GM19372 (cell line): ENCODE measurements at regions not wholly inside any gene's neighbourhood (a gene's known extent, or its start where the extent isn't known, plus 50 kb on each side); places are given as distances from the start of the nearest gene placed in this dataset.
"Not testable (repeated sequence)": the region's sequence is repeated elsewhere in the genome, so short reads cannot be mapped to it uniquely, and the experiment has no call there.

ENCODE experiments used
- ATAC-seq: cut with Tn5 transposase; IDR thresholded peaks from one replicate; pipeline ENCODE4 v1.9.1; 2021; ENCODE audit warnings: mild to moderate bottlenecking, low read depth, moderate library complexity; ENCODE audit not compliant: unreplicated experiment

DNA sequence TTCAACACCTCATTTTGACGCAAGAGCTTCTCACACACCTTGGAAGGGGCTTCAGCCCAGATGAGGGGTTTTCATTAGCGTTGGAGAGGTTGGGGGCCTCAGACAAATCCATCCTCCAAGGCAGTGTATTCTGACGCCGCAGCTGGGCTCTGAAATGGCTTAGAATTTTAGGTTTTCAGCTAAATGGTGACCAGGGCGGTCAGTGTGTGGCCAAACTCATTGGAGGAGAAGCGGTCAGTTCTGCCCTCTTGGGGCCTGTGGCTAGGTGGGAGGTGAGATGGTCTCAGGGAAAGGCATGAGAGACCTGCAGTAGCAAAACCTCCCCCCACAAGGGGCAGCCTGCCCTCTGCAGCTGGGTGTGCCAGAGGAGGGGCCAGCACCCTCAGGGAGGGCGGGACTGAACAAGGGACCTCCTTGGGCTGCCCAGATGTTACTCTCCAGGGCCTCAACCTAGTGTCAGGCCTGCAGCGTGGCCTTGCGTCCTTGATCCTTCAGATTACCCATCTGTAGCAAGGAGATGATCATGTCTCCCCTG, 155.8 kb downstream of the URI1 start:
- ATAC-seq, result no peak

GRCh38 chr19:30102239-30102638, 160.2 kb downstream of the URI1 start:
- ATAC-seq, result no peak

GRCh38 chr19:30102666-30103065, 160.6 kb downstream of the URI1 start:
- ATAC-seq, result no peak

DNA sequence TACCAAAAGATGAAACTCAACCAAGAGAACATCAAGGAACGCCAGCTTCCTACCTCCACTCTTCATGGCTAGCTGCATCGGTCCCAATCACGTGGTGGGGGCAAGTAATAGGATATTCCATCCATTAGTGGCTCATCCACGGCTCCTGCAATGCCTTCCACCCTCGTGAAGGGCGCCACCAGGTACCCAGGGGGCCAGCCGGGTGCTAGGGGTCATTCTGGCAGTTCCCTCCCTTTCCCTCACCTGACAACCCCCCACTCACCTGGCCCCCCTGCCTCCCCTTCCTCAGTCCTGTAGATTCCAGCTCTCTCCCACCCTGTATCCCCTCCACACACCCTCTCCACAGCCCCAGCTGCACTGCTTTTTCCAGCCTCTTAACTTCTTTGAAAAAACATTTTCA, 161.9 kb downstream of the URI1 start:
- no peak for ATAC-seq

DNA sequence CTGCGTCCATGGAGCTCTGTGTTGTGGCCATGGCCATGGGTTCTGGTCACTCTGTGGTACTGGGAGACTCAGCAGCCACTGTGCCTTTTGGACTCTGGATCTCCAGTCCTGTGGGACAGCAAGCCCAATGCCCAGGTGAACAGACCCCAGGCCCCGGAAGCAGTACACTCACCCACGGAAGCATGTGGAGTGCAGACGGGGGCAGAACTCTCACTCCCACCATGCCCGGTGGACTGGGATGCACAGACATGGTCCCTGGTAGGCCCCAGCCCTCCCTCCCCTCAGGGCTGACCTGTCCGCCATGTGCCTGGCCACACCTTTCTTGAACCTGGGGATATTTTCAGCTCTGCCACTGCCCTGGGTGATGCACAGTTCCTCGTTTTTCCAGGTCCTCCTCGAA, 163.3 kb downstream of the URI1 start:
- no peak for ATAC-seq

DNA sequence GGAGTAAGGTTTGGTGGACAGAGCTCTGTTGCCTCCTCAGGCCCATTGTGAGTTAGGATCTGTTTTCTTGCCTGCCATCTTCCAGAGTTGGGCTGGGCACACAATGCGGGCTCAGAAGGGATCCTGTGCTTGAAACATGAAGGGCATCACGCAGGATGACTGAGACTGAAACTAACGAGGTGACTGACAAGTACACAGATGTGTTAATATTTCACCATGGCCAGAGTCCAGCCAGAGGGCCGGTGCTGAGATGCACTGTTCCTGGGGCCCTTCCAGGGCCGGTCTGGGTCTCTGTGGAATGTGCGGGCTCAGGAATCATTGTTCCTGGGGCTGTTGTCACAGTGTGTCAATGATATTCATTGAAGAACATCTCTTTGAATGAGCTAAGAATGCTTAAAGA, 163.7 kb downstream of the URI1 start:
- no peak for ATAC-seq

- no peak for ATAC-seq
Measured at GRCh38 chr19:30106417-30107095, 164.5 kb downstream of the URI1 start.

GRCh38 chr19:30107251-30107650, 165.2 kb downstream of the URI1 start:
- no peak for ATAC-seq

DNA sequence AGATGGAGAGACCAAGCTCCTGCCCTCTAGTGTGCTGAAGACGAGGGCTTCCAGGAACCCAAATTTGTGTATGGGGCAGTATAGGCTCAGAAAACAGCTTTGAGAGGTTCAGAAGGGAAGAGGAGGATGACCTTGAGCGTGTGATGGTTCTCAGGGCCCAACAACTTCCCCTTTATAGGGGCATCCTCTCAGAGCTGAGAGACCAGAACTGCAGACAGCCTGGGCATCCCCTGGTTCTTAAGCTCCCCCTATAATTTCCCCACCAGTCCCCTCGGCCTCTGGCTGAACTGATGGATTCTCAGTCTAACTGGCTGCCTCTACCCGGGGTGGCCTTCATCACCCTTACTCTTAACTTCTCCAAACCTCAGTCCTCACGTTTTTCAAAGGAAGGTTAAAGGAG, 167.5 kb downstream of the URI1 start:
- no peak for ATAC-seq

- no peak for ATAC-seq
Measured at GRCh38 chr19:30111021-30111855, 169.2 kb downstream of the URI1 start.

DNA sequence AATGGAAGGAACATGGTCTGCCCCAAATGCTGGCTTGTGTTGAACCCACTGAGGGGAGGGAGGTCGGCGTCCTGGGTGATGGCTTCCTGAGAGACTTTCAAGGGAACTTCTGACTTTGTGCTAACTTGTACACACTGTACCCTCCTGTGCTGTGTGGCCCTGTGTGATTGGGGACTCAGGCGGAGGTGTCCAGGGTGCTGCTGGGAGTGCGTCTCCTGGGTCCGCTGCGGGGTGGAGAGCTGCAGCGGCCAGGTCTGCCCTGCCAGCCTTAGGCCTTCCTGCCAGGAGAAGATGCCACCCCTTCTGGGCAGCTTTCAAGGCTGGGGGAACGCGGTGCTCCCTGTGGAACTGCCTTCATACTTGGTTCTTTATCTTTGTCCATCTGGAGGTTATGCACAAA, 170.1 kb downstream of the URI1 start:
- no peak for ATAC-seq

DNA sequence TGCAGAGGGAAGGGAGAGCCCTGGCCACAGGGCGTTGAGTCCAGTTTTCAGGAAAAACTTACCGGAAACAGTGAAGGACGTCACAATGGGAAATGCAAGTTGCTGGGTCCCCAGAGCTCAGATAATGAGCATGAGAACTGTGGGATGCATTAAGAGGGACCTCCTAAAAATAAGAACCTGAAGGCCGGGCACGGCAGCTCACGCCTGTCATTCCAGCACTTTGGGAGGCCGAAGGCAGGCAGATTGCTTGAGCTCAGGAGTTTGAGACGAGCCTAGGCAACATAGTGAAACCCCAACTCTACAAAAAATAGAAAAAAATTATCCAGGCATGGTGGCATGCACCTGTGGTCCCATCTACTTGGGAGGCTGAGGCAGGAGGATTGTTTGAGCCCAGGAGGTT, 170.6 kb downstream of the URI1 start:
- no peak for ATAC-seq

DNA sequence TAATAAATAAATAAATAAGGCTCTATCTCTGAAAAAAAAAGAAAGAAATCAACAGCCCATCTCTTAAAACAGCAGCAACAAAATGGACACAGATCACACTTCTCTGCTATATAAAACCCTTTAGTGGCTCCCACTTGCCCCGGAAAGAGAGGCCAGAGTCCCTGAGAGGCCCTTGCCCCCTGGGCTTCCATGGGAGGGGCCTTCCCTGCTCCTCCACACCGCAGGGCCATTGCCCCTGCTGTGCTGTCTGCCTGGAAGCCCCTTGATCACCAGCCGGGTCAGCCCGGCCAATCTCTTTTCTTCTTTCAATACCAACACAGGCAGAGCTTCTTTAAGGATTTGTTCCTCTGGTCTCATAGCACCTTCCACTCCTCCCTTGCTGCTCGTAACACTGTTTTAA, 171.1 kb downstream of the URI1 start:
- no peak for ATAC-seq

- not testable (repeated sequence) for ATAC-seq
Measured at GRCh38 chr19:30114095-30114494, 172.1 kb downstream of the URI1 start.

DNA sequence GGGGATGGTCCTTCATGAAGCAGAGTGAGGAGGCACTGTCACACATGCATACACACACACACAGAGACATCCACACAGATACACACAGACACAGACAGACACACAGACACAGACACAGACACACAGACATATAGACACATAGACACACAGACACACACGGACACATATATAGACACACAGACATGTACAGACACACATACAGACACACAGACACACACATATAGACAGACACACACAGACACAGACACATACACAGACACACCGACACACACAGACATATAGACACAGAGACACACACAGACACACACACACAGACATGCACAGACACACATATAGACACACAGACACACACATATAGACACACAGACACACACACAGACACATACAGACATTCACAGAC, 173.9 kb downstream of the URI1 start:
- no peak for ATAC-seq

GRCh38 chr19:30116530-30116929, 174.5 kb downstream of the URI1 start:
- ATAC-seq, result no peak

- ATAC-seq, result no peak
Measured at GRCh38 chr19:30116984-30117555, 175.0 kb downstream of the URI1 start.

GRCh38 chr19:30117636-30118145, 175.7 kb downstream of the URI1 start:
- no peak for ATAC-seq

DNA sequence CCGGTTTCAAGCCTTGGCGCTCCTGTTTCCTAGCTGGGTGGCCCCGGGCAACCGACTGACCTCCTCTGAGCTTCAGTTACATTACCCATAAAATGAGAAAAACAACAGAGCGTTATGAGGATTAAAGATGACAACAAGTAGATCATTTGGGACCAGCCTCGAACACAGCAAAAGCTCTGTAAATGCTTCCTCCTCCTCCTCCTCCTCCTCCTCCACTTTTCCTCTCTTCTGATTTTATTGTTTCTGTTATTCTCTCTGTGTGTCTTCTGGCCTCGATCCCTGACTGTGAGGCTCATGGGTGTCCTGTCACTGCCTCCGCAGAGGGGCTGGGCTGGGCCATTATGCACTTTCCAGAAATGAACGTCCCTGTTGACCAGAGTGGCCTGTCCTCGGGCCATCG, 176.2 kb downstream of the URI1 start:
- no peak for ATAC-seq

- no peak for ATAC-seq
Measured at GRCh38 chr19:30118760-30119159, 176.7 kb downstream of the URI1 start.

DNA sequence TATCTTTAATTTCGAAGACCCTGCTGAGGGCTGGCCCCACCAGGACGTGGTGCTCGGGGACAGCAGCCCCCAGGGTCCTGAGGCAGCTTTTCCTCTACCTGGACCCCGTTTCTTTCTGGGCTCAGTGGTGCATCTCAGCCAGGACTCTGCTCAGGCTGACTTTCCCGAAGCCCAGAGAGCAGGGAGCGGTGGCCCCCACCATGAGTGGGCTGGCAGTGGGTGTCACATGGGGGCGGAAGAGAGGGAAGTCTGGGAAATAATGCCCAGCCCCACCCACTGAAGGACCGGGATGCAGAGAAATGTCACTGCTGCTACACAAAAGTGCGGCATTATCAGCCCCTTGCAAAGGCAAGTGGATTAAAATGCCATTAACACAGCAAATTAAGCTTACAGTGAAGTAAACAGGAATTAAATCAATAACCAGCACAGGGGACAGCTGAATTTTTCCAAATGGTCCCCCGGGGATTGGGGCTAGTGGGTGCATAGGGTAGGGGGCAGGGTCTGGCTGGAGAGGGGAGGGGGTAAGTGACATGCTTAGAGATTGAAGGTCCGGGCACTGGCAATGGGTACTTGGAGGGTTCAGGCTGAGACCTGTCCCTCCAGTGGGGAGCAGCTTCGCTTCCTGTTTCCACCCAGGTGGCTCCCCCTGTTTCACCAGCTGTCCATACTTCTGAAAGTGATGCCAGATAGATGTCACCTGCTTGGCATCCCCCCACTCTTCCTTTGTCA, 177.3 kb downstream of the URI1 start:
- ATAC-seq, result no peak
